Parathyroid adenoma (tissue), 2 donors: ENCODE measurements at regions not wholly inside any gene's neighbourhood (a gene's known extent, or its start where the extent isn't known, plus 50 kb on each side); places are given as distances from the start of the nearest gene placed in this dataset.
A peak's percentile ranks its signal among the peaks of the same experiment; 100 is the strongest.

ENCODE experiments used
- H2AFZ ChIP-seq: fragments of 300-600 bp; sonication (generic); one replicate; pipeline ENCODE4 v1.7.0; 2017; ENCODE audit warnings: antibody characterized with exemption, mild to moderate bottlenecking
- H3K27ac ChIP-seq: fragments of 300-600 bp; sonication (generic); one replicate; pipeline ENCODE4 v1.7.0; 2017
- H3K27me3 ChIP-seq: fragments of 300-600 bp; sonication (generic); one replicate; pipeline ENCODE4 v1.7.0; 2017; ENCODE audit warnings: low read length; ENCODE audit not compliant: control insufficient read depth, insufficient read depth
- H3K36me3 ChIP-seq: fragments of 300-600 bp; sonication (generic); one replicate; pipeline ENCODE4 v1.7.0; 2017; ENCODE audit warnings: low read length; ENCODE audit not compliant: control insufficient read depth, insufficient read depth
- H3K4me1 ChIP-seq: fragments of 300-600 bp; sonication (generic); one replicate; pipeline ENCODE4 v1.7.0; 2017; ENCODE audit warnings: control low read depth
- H3K4me2 ChIP-seq: fragments of 300-600 bp; sonication (generic); one replicate; pipeline ENCODE4 v1.7.0; 2017; ENCODE audit warnings: low read length
- H3K4me3 ChIP-seq: fragments of 300-600 bp; sonication (generic); one replicate; pipeline ENCODE4 v1.7.0; 2017; ENCODE audit warnings: low read depth, low read length
- H3K79me2 ChIP-seq: fragments of 300-600 bp; sonication (generic); one replicate; pipeline ENCODE4 v1.7.0; 2017; ENCODE audit warnings: control low read depth
- H3K9ac ChIP-seq: fragments of 300-600 bp; sonication (generic); one replicate; pipeline ENCODE4 v1.7.0; 2017; ENCODE audit warnings: mild to moderate bottlenecking
- H3K9me3 ChIP-seq: fragments of 300-600 bp; sonication (generic); one replicate; pipeline ENCODE4 v1.7.0; 2017; ENCODE audit warnings: low read length; ENCODE audit not compliant: control insufficient read depth
- TF ChIP-seq, protein P1 (sequence below): fragments of 300-600 bp; sonication (generic); IDR thresholded peaks from one replicate; pipeline ENCODE4 v1.7.0; 2017; ENCODE audit warnings: antibody characterized with exemption, mild to moderate bottlenecking
- donor health status: primary hyperparathyroidism.

DNA sequence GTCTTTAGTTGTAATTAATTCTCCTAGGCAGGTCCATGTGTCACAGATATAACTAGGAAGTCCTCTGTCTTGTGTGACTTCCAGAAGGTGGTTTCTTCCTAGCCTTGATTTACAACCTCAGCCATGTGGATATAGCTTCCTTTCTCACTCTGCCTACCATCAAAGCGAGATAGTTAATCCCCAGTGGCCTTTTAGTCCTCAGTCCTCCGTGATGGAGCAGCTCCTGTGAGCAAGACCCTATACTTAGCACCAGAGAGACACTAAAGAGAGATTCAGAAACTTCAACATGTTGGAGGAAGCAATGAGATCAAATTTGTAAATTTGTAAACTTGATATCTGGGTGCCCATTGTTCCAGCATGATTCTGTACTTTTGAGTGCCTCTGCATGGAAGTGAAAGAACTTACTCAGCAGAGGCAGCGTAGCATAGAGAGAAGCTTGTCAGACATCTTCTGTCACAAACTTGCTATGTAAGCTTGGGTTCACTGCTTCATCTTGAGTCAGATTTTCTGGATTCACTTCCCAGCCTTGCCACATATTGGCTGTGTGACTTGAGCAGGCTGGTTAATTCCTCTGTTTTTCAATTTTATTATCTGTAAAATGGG is 170.2 kb upstream of the NR3C1 start:
- H2AFZ ChIP-seq: peak overlapping the region; percentile 65
- no peaks in the 10 kb centered on the region for H3K36me3 ChIP-seq
- H3K9ac ChIP-seq: no peak overlapping the region
- H3K4me3 ChIP-seq: peak overlapping the region; percentile 7
- peaks cover 17% of the 10 kb centered on the region for H3K4me1 ChIP-seq
- H3K27me3 ChIP-seq: no peaks in the 10 kb centered on the region
- H3K9me3 ChIP-seq: no peaks in the 10 kb centered on the region
- H3K27ac ChIP-seq: peak overlapping the region; percentile 76
- H3K79me2 ChIP-seq: no peaks in the 10 kb centered on the region
- TF ChIP-seq, protein P1, sequence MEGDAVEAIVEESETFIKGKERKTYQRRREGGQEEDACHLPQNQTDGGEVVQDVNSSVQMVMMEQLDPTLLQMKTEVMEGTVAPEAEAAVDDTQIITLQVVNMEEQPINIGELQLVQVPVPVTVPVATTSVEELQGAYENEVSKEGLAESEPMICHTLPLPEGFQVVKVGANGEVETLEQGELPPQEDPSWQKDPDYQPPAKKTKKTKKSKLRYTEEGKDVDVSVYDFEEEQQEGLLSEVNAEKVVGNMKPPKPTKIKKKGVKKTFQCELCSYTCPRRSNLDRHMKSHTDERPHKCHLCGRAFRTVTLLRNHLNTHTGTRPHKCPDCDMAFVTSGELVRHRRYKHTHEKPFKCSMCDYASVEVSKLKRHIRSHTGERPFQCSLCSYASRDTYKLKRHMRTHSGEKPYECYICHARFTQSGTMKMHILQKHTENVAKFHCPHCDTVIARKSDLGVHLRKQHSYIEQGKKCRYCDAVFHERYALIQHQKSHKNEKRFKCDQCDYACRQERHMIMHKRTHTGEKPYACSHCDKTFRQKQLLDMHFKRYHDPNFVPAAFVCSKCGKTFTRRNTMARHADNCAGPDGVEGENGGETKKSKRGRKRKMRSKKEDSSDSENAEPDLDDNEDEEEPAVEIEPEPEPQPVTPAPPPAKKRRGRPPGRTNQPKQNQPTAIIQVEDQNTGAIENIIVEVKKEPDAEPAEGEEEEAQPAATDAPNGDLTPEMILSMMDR: no peak
- H3K4me2 ChIP-seq: peak overlapping the region; percentile 36

DNA sequence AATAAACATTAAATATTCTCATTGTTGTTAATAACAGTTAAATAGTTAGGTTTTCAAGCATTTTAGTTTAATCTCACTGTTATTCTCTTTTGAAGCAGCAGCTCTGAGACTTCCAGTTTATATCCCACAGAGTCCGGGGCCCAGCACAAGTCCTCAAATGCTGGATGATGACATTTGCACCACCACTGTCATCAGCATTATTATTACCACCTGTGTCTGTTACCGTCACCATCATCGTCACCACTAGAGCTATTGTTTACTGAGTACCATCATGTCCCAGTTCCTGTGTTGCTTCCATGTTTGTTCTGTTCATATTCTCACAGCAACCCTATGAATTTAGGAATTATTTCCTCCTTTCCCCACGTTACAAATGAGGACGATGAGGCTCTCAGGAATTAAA is 169.2 kb upstream of the NR3C1 start:
- Histone ChIP-seq H3K36me3 (no peaks in the 10 kb centered on the region), H3K4me2 (peak overlapping the region; percentile 36), H3K27me3 (no peaks in the 10 kb centered on the region), H3K9me3 (no peaks in the 10 kb centered on the region), H3K9ac (no peak overlapping the region), H3K27ac (peak overlapping the region; percentile 76), H3K79me2 (no peaks in the 10 kb centered on the region), H2AFZ (peak overlapping the region; percentile 65), H3K4me3 (peak overlapping the region; percentile 7), H3K4me1 (peaks cover 17% of the 10 kb centered on the region)
- TF ChIP-seq, protein P1: no peak

DNA sequence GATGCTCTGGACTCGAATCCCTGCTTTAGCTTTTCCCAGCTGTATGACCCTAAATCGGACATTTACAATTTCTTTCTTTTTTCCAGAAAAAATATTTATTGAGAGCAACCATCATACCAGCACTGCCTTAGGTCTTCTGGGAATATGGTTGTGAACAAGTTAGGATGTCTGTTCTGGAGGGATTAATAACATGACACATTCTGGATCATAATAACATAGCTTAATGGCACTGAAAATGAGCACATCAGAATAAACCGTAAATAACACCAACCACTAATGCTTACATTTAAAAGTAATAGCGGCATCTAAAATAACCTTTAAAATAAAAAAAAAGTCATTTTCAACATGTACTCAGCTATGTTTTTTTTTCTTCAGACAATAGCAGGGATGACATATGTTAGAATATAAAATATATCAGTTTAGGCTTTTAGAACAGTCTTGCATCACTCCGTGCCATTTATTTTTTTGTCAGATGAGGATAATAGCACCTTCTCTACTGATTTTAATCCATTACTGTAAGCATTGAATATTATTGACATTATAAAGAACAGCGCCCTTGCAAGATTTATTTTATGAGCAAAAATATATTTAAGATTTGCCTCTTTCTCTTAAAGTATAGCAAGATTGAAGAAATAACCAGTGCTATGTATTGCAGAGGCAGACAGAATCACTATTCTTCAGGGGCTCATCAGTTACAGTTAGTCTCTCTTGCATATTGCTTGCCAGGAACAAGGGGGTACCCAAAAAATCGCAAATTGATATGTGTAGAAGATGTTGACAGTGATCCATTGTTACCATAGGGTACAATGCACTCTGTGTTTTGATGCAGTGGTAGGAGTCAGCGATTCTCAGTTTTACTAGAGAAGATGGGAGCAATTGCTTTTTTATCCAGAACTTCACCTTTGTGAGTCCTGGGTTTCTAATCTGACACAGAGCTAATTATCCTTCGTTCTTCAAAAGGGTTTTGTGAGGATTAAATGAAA is 168.4 kb upstream of the NR3C1 start:
- peak overlapping the region; percentile 36 for H3K4me2 ChIP-seq
- H3K9me3 ChIP-seq: no peaks in the 10 kb centered on the region
- H3K4me3 ChIP-seq: no peak overlapping the region
- no peaks in the 10 kb centered on the region for H3K36me3 ChIP-seq
- H3K79me2 ChIP-seq: no peaks in the 10 kb centered on the region
- H3K9ac ChIP-seq: no peak overlapping the region
- no peak overlapping the region for H3K27ac ChIP-seq
- TF ChIP-seq, protein P1: no peak
- no peaks in the 10 kb centered on the region for H3K27me3 ChIP-seq
- H3K4me1 ChIP-seq: peaks cover 17% of the 10 kb centered on the region
- H2AFZ ChIP-seq: no peak overlapping the region

DNA sequence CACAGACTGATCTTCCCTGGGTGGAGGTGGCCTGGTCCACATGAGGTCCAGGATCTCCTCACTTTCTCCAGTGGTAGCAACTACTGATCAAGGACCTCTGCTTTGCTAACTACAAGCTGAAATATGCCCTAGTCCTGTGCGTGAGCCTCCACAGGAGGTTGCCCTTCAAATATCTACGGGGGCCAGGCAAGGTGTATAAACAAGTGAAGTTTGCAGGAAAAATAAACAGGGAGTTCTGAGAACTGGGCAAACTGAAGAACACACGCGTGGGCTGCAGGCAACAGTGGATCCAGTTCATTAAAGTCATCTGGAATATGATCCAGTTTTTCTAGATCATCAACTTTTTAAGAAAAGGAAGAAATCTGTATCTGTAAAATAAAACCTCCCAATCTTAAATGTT is 167.5 kb upstream of the NR3C1 start:
- Histone ChIP-seq H3K9ac (no peak overlapping the region), H3K4me1 (peaks cover 17% of the 10 kb centered on the region), H3K27ac (no peak overlapping the region), H3K27me3 (no peaks in the 10 kb centered on the region), H3K36me3 (no peaks in the 10 kb centered on the region), H3K4me2 (no peak overlapping the region), H2AFZ (no peak overlapping the region), H3K4me3 (no peak overlapping the region), H3K79me2 (no peaks in the 10 kb centered on the region), H3K9me3 (no peaks in the 10 kb centered on the region)
- TF ChIP-seq, protein P1: no peak
